SK-N-SH treated with all-trans-retinoic acid at 6 μM for 48 hours (cell line): ENCODE measurements at regions not wholly inside any gene's neighbourhood (a gene's known extent, or its start where the extent isn't known, plus 50 kb on each side); places are given as distances from the start of the nearest gene placed in this dataset.

ENCODE experiments used
- ARNTL ChIP-seq: fragments of 450-650 bp; formaldehyde crosslinking; IDR thresholded peaks from 2 replicates; pipeline ENCODE4 v1.5.0; 2020; ENCODE audit warnings: low read depth, mild to moderate bottlenecking, moderate library complexity, borderline replicate concordance
- CREB5 ChIP-seq: fragments of 250-450 bp; sonication (Bioruptor Pico); IDR thresholded peaks from 2 replicates; pipeline ENCODE4 v1.5.1; 2020; ENCODE audit warnings: low read depth, mild to moderate bottlenecking, moderate library complexity
- CSDC2 ChIP-seq: fragments of 250-450 bp; sonication (Bioruptor Pico); IDR thresholded peaks from 2 replicates; pipeline ENCODE4 v1.5.0; 2020; ENCODE audit warnings: mild to moderate bottlenecking, moderate library complexity
- ESRRG ChIP-seq: fragments of 250-450 bp; sonication (Bioruptor Pico); IDR thresholded peaks from 2 replicates; pipeline ENCODE4 v1.6.1; 2021; ENCODE audit warnings: mild to moderate bottlenecking
- ISL1 ChIP-seq: fragments of 250-450 bp; sonication (Bioruptor Pico); IDR thresholded peaks from 2 replicates; pipeline ENCODE4 v2.1.2; 2022; ENCODE audit warnings: mild to moderate bottlenecking, moderate library complexity
- TCF4 ChIP-seq: fragments of 250-450 bp; sonication (Bioruptor Pico); IDR thresholded peaks from 2 replicates; pipeline ENCODE4 v1.8.0; 2021; ENCODE audit warnings: mild to moderate bottlenecking, moderate library complexity, borderline replicate concordance
- TSHZ2 ChIP-seq: fragments of 250-450 bp; sonication (Bioruptor Pico); IDR thresholded peaks from 2 replicates; pipeline ENCODE4 v1.5.0; 2020; ENCODE audit warnings: mild to moderate bottlenecking, moderate library complexity
- ZFP30 ChIP-seq: fragments of 450-650 bp; formaldehyde crosslinking; IDR thresholded peaks from 2 replicates; pipeline ENCODE4 v1.5.0; 2022; ENCODE audit warnings: mild to moderate bottlenecking, moderate library complexity
- ZNF565 ChIP-seq: fragments of 450-650 bp; formaldehyde crosslinking; conservative IDR thresholded peaks from 2 replicates; pipeline ENCODE4 v1.5.0; 2020; ENCODE audit warnings: low read depth, mild to moderate bottlenecking, moderate library complexity
- ZNF70 ChIP-seq: fragments of 450-650 bp; formaldehyde crosslinking; IDR thresholded peaks from 2 replicates; pipeline ENCODE4 v1.5.0; 2020; ENCODE audit warnings: mild to moderate bottlenecking, moderate library complexity
- TF ChIP-seq, protein P1 (sequence below): fragments of 250-450 bp; sonication (Bioruptor Pico); IDR thresholded peaks from 2 replicates; pipeline ENCODE4 v1.5.1; 2021; ENCODE audit warnings: mild to moderate bottlenecking, moderate library complexity
- TF ChIP-seq, protein P2 (sequence below): fragments of 250-450 bp; sonication (Bioruptor Pico); IDR thresholded peaks from 2 replicates; pipeline ENCODE4 v1.8.0; 2020; ENCODE audit warnings: mild to moderate bottlenecking, moderate library complexity, borderline replicate concordance

- TF ChIP-seq CSDC2 (CRISPR knock-in tag) (no peak), TCF4 (no peak), ZFP30 (no peak), ZNF70 (CRISPR knock-in tag) (no peak), TSHZ2 (CRISPR knock-in tag) (no peak), CREB5 (CRISPR knock-in tag) (no peak), ZNF565 (CRISPR knock-in tag) (no peak), ESRRG (no peak), ISL1 (CRISPR knock-in tag) (no peak), ARNTL (no peak)
- TF ChIP-seq, protein P1, sequence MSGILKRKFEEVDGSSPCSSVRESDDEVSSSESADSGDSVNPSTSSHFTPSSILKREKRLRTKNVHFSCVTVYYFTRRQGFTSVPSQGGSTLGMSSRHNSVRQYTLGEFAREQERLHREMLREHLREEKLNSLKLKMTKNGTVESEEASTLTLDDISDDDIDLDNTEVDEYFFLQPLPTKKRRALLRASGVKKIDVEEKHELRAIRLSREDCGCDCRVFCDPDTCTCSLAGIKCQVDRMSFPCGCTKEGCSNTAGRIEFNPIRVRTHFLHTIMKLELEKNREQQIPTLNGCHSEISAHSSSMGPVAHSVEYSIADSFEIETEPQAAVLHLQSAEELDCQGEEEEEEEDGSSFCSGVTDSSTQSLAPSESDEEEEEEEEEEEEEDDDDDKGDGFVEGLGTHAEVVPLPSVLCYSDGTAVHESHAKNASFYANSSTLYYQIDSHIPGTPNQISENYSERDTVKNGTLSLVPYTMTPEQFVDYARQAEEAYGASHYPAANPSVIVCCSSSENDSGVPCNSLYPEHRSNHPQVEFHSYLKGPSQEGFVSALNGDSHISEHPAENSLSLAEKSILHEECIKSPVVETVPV = no peak
- TF ChIP-seq, protein P2, sequence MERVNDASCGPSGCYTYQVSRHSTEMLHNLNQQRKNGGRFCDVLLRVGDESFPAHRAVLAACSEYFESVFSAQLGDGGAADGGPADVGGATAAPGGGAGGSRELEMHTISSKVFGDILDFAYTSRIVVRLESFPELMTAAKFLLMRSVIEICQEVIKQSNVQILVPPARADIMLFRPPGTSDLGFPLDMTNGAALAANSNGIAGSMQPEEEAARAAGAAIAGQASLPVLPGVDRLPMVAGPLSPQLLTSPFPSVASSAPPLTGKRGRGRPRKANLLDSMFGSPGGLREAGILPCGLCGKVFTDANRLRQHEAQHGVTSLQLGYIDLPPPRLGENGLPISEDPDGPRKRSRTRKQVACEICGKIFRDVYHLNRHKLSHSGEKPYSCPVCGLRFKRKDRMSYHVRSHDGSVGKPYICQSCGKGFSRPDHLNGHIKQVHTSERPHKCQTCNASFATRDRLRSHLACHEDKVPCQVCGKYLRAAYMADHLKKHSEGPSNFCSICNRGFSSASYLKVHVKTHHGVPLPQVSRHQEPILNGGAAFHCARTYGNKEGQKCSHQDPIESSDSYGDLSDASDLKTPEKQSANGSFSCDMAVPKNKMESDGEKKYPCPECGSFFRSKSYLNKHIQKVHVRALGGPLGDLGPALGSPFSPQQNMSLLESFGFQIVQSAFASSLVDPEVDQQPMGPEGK = no peak
Observed at GRCh38 chr15:66848116-66848515, 146.1 kb downstream of the SMAD6 start.
